NB4 (cell line): ENCODE measurements at regions not wholly inside any gene's neighbourhood (a gene's known extent, or its start where the extent isn't known, plus 50 kb on each side); places are given as distances from the start of the nearest gene placed in this dataset.

Experiments
- DNase-seq: peaks from one replicate; pipeline ENCODE4 v3.0.0; 2010; ENCODE audit warnings: low read depth
- H3K4me3 ChIP-seq: one replicate; pipeline ENCODE4 v1.5.1; 2011; ENCODE audit warnings: mild to moderate bottlenecking, low read depth, low read length, moderate library complexity
- CTCF ChIP-seq: IDR thresholded peaks from one replicate; pipeline ENCODE4 v1.5.1; 2012; ENCODE audit warnings: low read depth, low read length
- MAX ChIP-seq: IDR thresholded peaks from 2 replicates; pipeline ENCODE4 v1.6.1; 2011; ENCODE audit warnings: low read depth, low read length
- MYC ChIP-seq: IDR thresholded peaks from 2 replicates; pipeline ENCODE4 v1.6.1; 2011; ENCODE audit warnings: low read depth, low read length
- POLR2A ChIP-seq: IDR thresholded peaks from 2 replicates; pipeline ENCODE4 v1.6.1; 2011; ENCODE audit warnings: mild to moderate bottlenecking; ENCODE audit not compliant: insufficient read length; ENCODE audit errors: extremely low read depth

- no peak for DNase-seq
- H3K4me3 ChIP-seq = no peak overlapping the region
- TF ChIP-seq MAX (no peak), CTCF (no peak), POLR2A (no peak), MYC (no peak)
These were observed 607.4 kb downstream of the POM121L12 start for GRCh38 chr7:53642866-53643265.

- H3K4me3 ChIP-seq = no peak overlapping the region
- TF ChIP-seq MYC = no peak
- no peak for TF ChIP-seq CTCF
- no peak for TF ChIP-seq POLR2A
- TF ChIP-seq MAX = no peak
- no peak for DNase-seq
These were observed 621.4 kb downstream of the POM121L12 start for GRCh38 chr7:53656881-53657280.

- no peak overlapping the region for H3K4me3 ChIP-seq
- no peak for TF ChIP-seq POLR2A
- no peak for TF ChIP-seq CTCF
- TF ChIP-seq MYC = no peak
- no peak for TF ChIP-seq MAX
- DNase-seq = no peak
These were observed 622.2 kb downstream of the POM121L12 start for GRCh38 chr7:53657586-53657985.

GRCh38 chr7:53658951-53659350, 623.5 kb downstream of the POM121L12 start:
- TF ChIP-seq MYC (no peak), POLR2A (no peak), CTCF (no peak), MAX (no peak)
- H3K4me3 ChIP-seq = no peak overlapping the region
- no peak for DNase-seq

- DNase-seq = no peak
- TF ChIP-seq MYC = no peak
- TF ChIP-seq POLR2A = no peak
- no peak overlapping the region for H3K4me3 ChIP-seq
These were observed 626.3 kb downstream of the POM121L12 start for GRCh38 chr7:53661645-53662217.

GRCh38 chr7:53672681-53673080, 637.2 kb downstream of the POM121L12 start:
- no peak overlapping the region for H3K4me3 ChIP-seq
- TF ChIP-seq MYC = no peak
- TF ChIP-seq MAX = no peak
- DNase-seq = no peak

GRCh38 chr7:53675835-53676234, 640.4 kb downstream of the POM121L12 start:
- H3K4me3 ChIP-seq = no peak overlapping the region
- DNase-seq = no peak
- no peak for TF ChIP-seq POLR2A
- no peak for TF ChIP-seq MYC
- TF ChIP-seq MAX = no peak
- no peak for TF ChIP-seq CTCF
